Naive thymus-derived CD4-positive, alpha-beta T cell (primary cell): ENCODE measurements at regions not wholly inside any gene's neighbourhood (a gene's known extent, or its start where the extent isn't known, plus 50 kb on each side); places are given as distances from the start of the nearest gene placed in this dataset.

Experiments
- ATAC-seq: fragments of 150-1000 bp; cut with Tn5 transposase; 2 replicates; pipeline ENCODE4 v1.10.0; 2021; ENCODE audit warnings: mild to moderate bottlenecking, moderate library complexity
- CTCF ChIA-PET: fragments of 350-600 bp; sonication (Branson Sonifier 250); formaldehyde crosslinking; loops from one replicate; lab custom pipeline; 2021; ENCODE audit warnings: antibody characterized with exemption; lab: Charles Lee
- POLR2A ChIA-PET: fragments of 350-600 bp; sonication (Branson Sonifier 250); formaldehyde crosslinking; loops from one replicate; lab custom pipeline; 2021; ENCODE audit warnings: antibody characterized with exemption, inconsistent platforms; lab: Charles Lee
- DNase-seq, 9 donors: peaks; one replicate each; pipeline versions ENCODE4 v3.0.0 to v3.0.0-alpha.2; 2020 to 2022; ENCODE audit warnings: mixed read lengths in 1 of 9
- H3K27ac ChIP-seq: one replicate; pipeline ENCODE4 v1.7.0; 2013; ENCODE audit warnings: mild to moderate bottlenecking, low read depth, low read length, moderate library complexity
- H3K27me3 ChIP-seq, 2 donors: one replicate each; pipeline ENCODE4 v1.7.0; 2013; ENCODE audit warnings: low read length in 2 of 2, mild to moderate bottlenecking in 2 of 2, moderate library complexity in 2 of 2; ENCODE audit not compliant: control insufficient read depth in 2 of 2, insufficient read depth in 2 of 2
- H3K36me3 ChIP-seq, 3 experiments: 1 replicate in 2 of 3; 2 replicates in 1 of 3; pipeline ENCODE4 v1.7.0; 2013; ENCODE audit warnings: low read length in 3 of 3, mild to moderate bottlenecking in 3 of 3, moderate library complexity in 1 of 3; ENCODE audit not compliant: insufficient read depth in 3 of 3, control insufficient read depth in 2 of 3
- H3K4me1 ChIP-seq, 2 donors: one replicate each; pipeline ENCODE4 v1.7.0; 2013; ENCODE audit warnings: low read length in 2 of 2, mild to moderate bottlenecking in 2 of 2, moderate library complexity in 1 of 2; ENCODE audit not compliant: control insufficient read depth in 2 of 2, insufficient read depth in 2 of 2
- H3K4me3 ChIP-seq: 2 replicates; pipeline ENCODE4 v1.7.0; 2013; ENCODE audit warnings: mild to moderate bottlenecking, low read length
- H3K9me3 ChIP-seq, 3 experiments: 1 replicate in 2 of 3; 2 replicates in 1 of 3; pipeline ENCODE4 v1.7.0; 2013; ENCODE audit warnings: low read length in 3 of 3; ENCODE audit not compliant: control insufficient read depth in 2 of 3
- H3K27ac Mint-ChIP-seq, 9 donors: one replicate each; pipeline ENCODE4 v1.8.0; 2020 to 2022; ENCODE audit warnings: mixed read lengths in 9 of 9, mild to moderate bottlenecking in 8 of 9, moderate library complexity in 5 of 9, inconsistent platforms in 2 of 9
- H3K27me3 Mint-ChIP-seq, 5 donors: one replicate each; pipeline ENCODE4 v1.8.0; 2021 to 2022; ENCODE audit warnings: mixed read lengths in 5 of 5, mild to moderate bottlenecking in 1 of 5
- H3K36me3 Mint-ChIP-seq, 5 donors: one replicate each; pipeline ENCODE4 v1.8.0; 2020 to 2022; ENCODE audit warnings: mixed read lengths in 5 of 5, mild to moderate bottlenecking in 3 of 5, inconsistent platforms in 1 of 5
- H3K4me1 Mint-ChIP-seq, 7 donors: one replicate each; pipeline ENCODE4 v1.8.0; 2020 to 2022; ENCODE audit warnings: mixed read lengths in 7 of 7, mild to moderate bottlenecking in 3 of 7, inconsistent platforms in 1 of 7
- H3K4me3 Mint-ChIP-seq, 10 donors: one replicate each; pipeline ENCODE4 v1.8.0; 2020 to 2022; ENCODE audit warnings: mild to moderate bottlenecking in 10 of 10, mixed read lengths in 10 of 10, moderate library complexity in 6 of 10, inconsistent platforms in 2 of 10
- H3K9me3 Mint-ChIP-seq, 11 donors: one replicate each; pipeline ENCODE4 v1.8.0; 2020 to 2022; ENCODE audit warnings: mixed read lengths in 11 of 11, mild to moderate bottlenecking in 4 of 11, inconsistent platforms in 1 of 11, moderate library complexity in 1 of 11
- intact Hi-C, 2 donors: fragments of 100-400 bp; cut with micrococcal nuclease; formaldehyde crosslinking; loops; one replicate each; pipeline ENCODE4 v1.15.1; 2023

- H3K27me3 ChIP-seq: no peaks in the 10 kb centered on the region
- peaks cover 0 to 49% (median 15%) of the 10 kb centered on the region in 5 donors for H3K27me3 Mint-ChIP-seq
- H3K36me3 Mint-ChIP-seq: no peaks in the 10 kb centered on the region
These were observed 594.1 kb downstream of the TBC1D22A start for GRCh38 chr22:47356511-47357011.

GRCh38 chr22:47355776-47356510 lies 593.5 kb downstream of the TBC1D22A start:
- Mint-ChIP-seq H3K36me3 (no peaks in the 10 kb centered on the region), H3K27ac (no peak overlapping the region), H3K4me1 (no peaks in the 10 kb centered on the region), H3K4me3 (no peak overlapping the region), H3K9me3 (peaks cover 0 to 6% (median 0%) of the 10 kb centered on the region in 11 donors), H3K27me3 (peaks cover 0 to 55% (median 14%) of the 10 kb centered on the region in 5 donors)
- DNase-seq (no peak), ATAC-seq (no peak)
- H3K4me1 ChIP-seq: no peaks in the 10 kb centered on the region
- POLR2A ChIA-PET: no interaction called here
- H3K27ac ChIP-seq: no peak overlapping the region
- no peaks in the 10 kb centered on the region for H3K36me3 ChIP-seq
- H3K4me3 ChIP-seq: no peak overlapping the region
- H3K9me3 ChIP-seq: no peaks in the 10 kb centered on the region
- CTCF ChIA-PET: no interaction called here
- H3K27me3 ChIP-seq: no peaks in the 10 kb centered on the region
- intact Hi-C loops: no loop called here

More at GRCh38 chr22:47356511-47357011, 594.1 kb downstream of the TBC1D22A start:
- DNase-seq (no peak), ATAC-seq (no peak)
- Mint-ChIP-seq H3K9me3 (peaks cover 0 to 10% (median 4%) of the 10 kb centered on the region in 11 donors), H3K4me3 (no peak overlapping the region), H3K27ac (no peak overlapping the region), H3K4me1 (no peaks in the 10 kb centered on the region)
- Histone ChIP-seq H3K36me3 (no peaks in the 10 kb centered on the region), H3K27ac (no peak overlapping the region), H3K9me3 (no peaks in the 10 kb centered on the region), H3K4me1 (no peaks in the 10 kb centered on the region), H3K4me3 (no peak overlapping the region)
- CTCF ChIA-PET: no interaction called here
- intact Hi-C loops: no loop called here
- POLR2A ChIA-PET: no interaction called here

GRCh38 chr22:47355388-47355725 lies 592.9 kb downstream of the TBC1D22A start:
- ChIA-PET CTCF (no interaction called here), POLR2A (no interaction called here)
- H3K9me3 Mint-ChIP-seq: peaks cover 0 to 6% (median 0%) of the 10 kb centered on the region in 11 donors

DNA sequence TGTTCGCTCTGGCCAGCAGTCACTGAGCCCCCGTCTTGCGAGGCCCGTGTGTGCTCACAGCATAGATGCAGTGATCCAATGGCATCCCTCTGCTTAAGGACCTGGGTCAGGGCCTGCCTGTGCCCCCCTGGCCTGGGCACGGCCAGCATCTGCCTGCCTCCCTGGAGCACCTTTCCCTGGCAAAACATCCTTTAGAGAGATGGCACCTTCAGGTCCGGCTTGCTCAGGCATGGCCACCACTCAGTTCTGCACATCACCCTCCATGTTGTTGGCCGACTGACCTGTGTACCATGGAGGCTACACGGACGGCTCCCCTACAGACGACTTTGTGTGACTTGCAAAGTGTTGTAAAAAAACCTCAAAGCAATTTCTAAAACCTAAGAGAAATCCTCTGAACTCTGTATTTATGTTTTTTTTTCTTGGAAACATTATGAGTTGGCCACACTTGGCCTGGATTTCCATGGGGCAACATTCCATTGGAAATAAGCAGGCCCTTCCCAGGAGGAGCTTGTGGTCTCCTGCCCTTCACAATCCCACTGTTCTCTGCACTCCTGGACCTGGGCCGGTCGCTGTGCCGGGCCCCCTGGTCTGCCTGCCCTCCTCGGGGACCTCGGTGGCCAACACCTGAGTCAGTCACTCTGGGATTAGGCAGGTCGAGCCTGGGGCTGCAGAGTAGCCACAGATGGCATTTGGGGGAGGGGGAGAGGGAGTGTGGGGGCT lies 592.4 kb downstream of the TBC1D22A start:
- no peak overlapping the region for H3K4me3 Mint-ChIP-seq
- H3K4me1 Mint-ChIP-seq: no peaks in the 10 kb centered on the region
- Histone ChIP-seq H3K27ac (no peak overlapping the region), H3K4me1 (no peaks in the 10 kb centered on the region), H3K4me3 (no peak overlapping the region), H3K27me3 (no peaks in the 10 kb centered on the region), H3K36me3 (no peaks in the 10 kb centered on the region), H3K9me3 (no peaks in the 10 kb centered on the region)
- DNase-seq (no peak), ATAC-seq (no peak)
- H3K27ac Mint-ChIP-seq: no peak overlapping the region
- H3K9me3 Mint-ChIP-seq: peaks cover 0 to 6% (median 0%) of the 10 kb centered on the region in 11 donors
- ChIA-PET POLR2A (no interaction called here), CTCF (no interaction called here)
- no peaks in the 10 kb centered on the region for H3K36me3 Mint-ChIP-seq
- peaks cover 0 to 55% (median 12%) of the 10 kb centered on the region in 5 donors for H3K27me3 Mint-ChIP-seq
- intact Hi-C loops: no loop called here

More at GRCh38 chr22:47355388-47355725, 592.9 kb downstream of the TBC1D22A start:
- DNase-seq: no peak
- no peak overlapping the region for H3K4me3 Mint-ChIP-seq
- no peaks in the 10 kb centered on the region for H3K4me1 Mint-ChIP-seq
- H3K36me3 Mint-ChIP-seq: no peaks in the 10 kb centered on the region
- ATAC-seq: no peak
- intact Hi-C loops: no loop called here
- H3K36me3 ChIP-seq: no peaks in the 10 kb centered on the region
- H3K27me3 ChIP-seq: no peaks in the 10 kb centered on the region
- no peak overlapping the region for H3K27ac Mint-ChIP-seq
- H3K9me3 ChIP-seq: no peaks in the 10 kb centered on the region
- H3K4me3 ChIP-seq: no peak overlapping the region
- no peaks in the 10 kb centered on the region for H3K4me1 ChIP-seq
- H3K27me3 Mint-ChIP-seq: peaks cover 0 to 55% (median 14%) of the 10 kb centered on the region in 5 donors
- no peak overlapping the region for H3K27ac ChIP-seq

GRCh38 chr22:47352920-47353700 lies 590.7 kb downstream of the TBC1D22A start:
- H3K4me1 Mint-ChIP-seq: no peaks in the 10 kb centered on the region
- Histone ChIP-seq H3K4me3 (no peak overlapping the region), H3K9me3 (no peaks in the 10 kb centered on the region), H3K36me3 (no peaks in the 10 kb centered on the region), H3K27ac (no peak overlapping the region), H3K4me1 (no peaks in the 10 kb centered on the region), H3K27me3 (no peaks in the 10 kb centered on the region)
- no peak for ATAC-seq
- no peak overlapping the region for H3K27ac Mint-ChIP-seq
- H3K4me3 Mint-ChIP-seq: no peak overlapping the region
- H3K36me3 Mint-ChIP-seq: no peaks in the 10 kb centered on the region
- intact Hi-C loops: no loop called here
- ChIA-PET CTCF (no interaction called here), POLR2A (no interaction called here)
- H3K27me3 Mint-ChIP-seq: peaks cover 0 to 50% (median 7%) of the 10 kb centered on the region in 5 donors
- DNase-seq: no peak
- peaks cover 0 to 6% (median 0%) of the 10 kb centered on the region in 11 donors for H3K9me3 Mint-ChIP-seq

- Mint-ChIP-seq H3K4me1 (no peaks in the 10 kb centered on the region), H3K36me3 (no peaks in the 10 kb centered on the region), H3K27ac (no peak overlapping the region), H3K27me3 (peaks cover 0 to 39% (median 7%) of the 10 kb centered on the region in 5 donors), H3K4me3 (peak overlapping the region in 1 of 10 donors; percentile 34), H3K9me3 (peaks cover 0 to 6% (median 0%) of the 10 kb centered on the region in 11 donors)
- intact Hi-C loops: no loop called here
- Histone ChIP-seq H3K36me3 (no peaks in the 10 kb centered on the region), H3K4me1 (no peaks in the 10 kb centered on the region), H3K9me3 (no peaks in the 10 kb centered on the region), H3K27me3 (no peaks in the 10 kb centered on the region), H3K27ac (no peak overlapping the region), H3K4me3 (no peak overlapping the region)
- DNase-seq (no peak), ATAC-seq (no peak)
- ChIA-PET POLR2A (no interaction called here), CTCF (no interaction called here)
These were observed 589.6 kb downstream of the TBC1D22A start for GRCh38 chr22:47351836-47352579.
